Osteocyte (in vitro differentiated cells): ENCODE measurements at regions not wholly inside any gene's neighbourhood (a gene's known extent, or its start where the extent isn't known, plus 50 kb on each side); places are given as distances from the start of the nearest gene placed in this dataset.

ENCODE experiments used
- DNase-seq: peaks from one replicate; pipeline ENCODE4 v3.0.0; 2021; ENCODE audit warnings: mixed read lengths; ENCODE audit not compliant: unreplicated experiment; ENCODE audit errors: extremely low spot score
- H3K27ac Mint-ChIP-seq: one replicate; pipeline ENCODE4 v1.8.0; 2021; ENCODE audit warnings: mild to moderate bottlenecking, mixed read lengths; ENCODE audit not compliant: unreplicated experiment
- H3K27me3 Mint-ChIP-seq: one replicate; pipeline ENCODE4 v1.8.0; 2021; ENCODE audit warnings: mixed read lengths; ENCODE audit not compliant: unreplicated experiment
- H3K36me3 Mint-ChIP-seq: one replicate; pipeline ENCODE4 v1.8.0; 2021; ENCODE audit warnings: mixed read lengths; ENCODE audit not compliant: unreplicated experiment
- H3K4me1 Mint-ChIP-seq: one replicate; pipeline ENCODE4 v1.8.0; 2021; ENCODE audit warnings: mixed read lengths; ENCODE audit not compliant: unreplicated experiment
- H3K4me3 Mint-ChIP-seq: one replicate; pipeline ENCODE4 v1.8.0; 2021; ENCODE audit warnings: mild to moderate bottlenecking, moderate library complexity, mixed read lengths; ENCODE audit not compliant: unreplicated experiment
- H3K9me3 Mint-ChIP-seq: one replicate; pipeline ENCODE4 v1.8.0; 2021; ENCODE audit warnings: mixed read lengths; ENCODE audit not compliant: unreplicated experiment
- TF ChIP-seq, protein P1 (sequence below): fragments of 200-600 bp; sonication (generic); IDR thresholded peaks from 2 replicates; pipeline ENCODE4 v1.5.0; 2021; ENCODE audit warnings: antibody characterized with exemption, mild to moderate bottlenecking, moderate library complexity

DNA sequence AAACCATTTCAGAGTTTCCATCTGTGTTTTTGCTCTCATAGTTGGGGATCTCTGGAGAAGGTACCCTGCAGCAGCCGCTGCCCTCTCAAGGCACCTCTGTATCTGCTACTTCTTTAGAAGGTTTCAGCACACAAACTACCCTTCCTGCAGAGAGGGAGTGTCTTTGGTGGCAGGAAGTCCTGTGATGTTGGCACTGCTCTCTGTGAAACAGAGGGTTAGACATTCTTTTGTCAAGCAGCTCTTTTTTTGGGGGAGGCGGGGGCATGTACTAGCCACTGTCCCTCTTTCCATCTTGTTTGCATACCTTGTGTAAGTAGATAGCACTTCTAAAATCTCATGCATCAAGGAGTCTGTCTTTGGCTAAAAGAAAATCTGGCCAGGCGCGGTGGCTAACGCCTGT is 352.6 kb downstream of the BMP4 start:
- no peak for DNase-seq
- Mint-ChIP-seq H3K4me3 (no peak overlapping the region), H3K9me3 (no peaks in the 10 kb centered on the region), H3K27me3 (peaks cover 11% of the 10 kb centered on the region), H3K36me3 (no peaks in the 10 kb centered on the region), H3K27ac (no peak overlapping the region), H3K4me1 (no peaks in the 10 kb centered on the region)
- TF ChIP-seq, protein P1, sequence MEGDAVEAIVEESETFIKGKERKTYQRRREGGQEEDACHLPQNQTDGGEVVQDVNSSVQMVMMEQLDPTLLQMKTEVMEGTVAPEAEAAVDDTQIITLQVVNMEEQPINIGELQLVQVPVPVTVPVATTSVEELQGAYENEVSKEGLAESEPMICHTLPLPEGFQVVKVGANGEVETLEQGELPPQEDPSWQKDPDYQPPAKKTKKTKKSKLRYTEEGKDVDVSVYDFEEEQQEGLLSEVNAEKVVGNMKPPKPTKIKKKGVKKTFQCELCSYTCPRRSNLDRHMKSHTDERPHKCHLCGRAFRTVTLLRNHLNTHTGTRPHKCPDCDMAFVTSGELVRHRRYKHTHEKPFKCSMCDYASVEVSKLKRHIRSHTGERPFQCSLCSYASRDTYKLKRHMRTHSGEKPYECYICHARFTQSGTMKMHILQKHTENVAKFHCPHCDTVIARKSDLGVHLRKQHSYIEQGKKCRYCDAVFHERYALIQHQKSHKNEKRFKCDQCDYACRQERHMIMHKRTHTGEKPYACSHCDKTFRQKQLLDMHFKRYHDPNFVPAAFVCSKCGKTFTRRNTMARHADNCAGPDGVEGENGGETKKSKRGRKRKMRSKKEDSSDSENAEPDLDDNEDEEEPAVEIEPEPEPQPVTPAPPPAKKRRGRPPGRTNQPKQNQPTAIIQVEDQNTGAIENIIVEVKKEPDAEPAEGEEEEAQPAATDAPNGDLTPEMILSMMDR, result no peak

DNA sequence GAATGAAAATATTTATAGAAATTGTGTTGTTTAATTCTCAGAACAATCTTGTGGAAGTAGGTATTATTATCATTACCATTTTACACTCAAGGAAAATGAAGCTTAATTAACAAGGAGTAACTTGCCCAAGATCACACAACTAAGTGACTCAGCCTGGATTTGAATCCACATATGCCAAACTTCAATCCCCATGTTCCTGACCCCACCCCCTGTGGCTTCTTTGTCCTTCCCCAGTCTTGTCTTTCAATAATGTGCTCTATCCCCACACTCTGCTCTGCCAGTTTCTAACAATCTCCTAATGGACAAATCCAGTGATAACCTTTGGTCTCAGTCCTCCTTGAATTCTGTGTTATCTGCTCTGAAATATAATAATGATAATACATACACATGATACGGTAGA is 355.2 kb downstream of the BMP4 start:
- no peaks in the 10 kb centered on the region for H3K9me3 Mint-ChIP-seq
- TF ChIP-seq, protein P1, result no peak
- H3K4me3 Mint-ChIP-seq, result no peak overlapping the region
- H3K27ac Mint-ChIP-seq, result no peak overlapping the region
- no peak for DNase-seq
- H3K4me1 Mint-ChIP-seq, result no peaks in the 10 kb centered on the region
- H3K36me3 Mint-ChIP-seq, result no peaks in the 10 kb centered on the region
- peaks cover 7% of the 10 kb centered on the region for H3K27me3 Mint-ChIP-seq

DNA sequence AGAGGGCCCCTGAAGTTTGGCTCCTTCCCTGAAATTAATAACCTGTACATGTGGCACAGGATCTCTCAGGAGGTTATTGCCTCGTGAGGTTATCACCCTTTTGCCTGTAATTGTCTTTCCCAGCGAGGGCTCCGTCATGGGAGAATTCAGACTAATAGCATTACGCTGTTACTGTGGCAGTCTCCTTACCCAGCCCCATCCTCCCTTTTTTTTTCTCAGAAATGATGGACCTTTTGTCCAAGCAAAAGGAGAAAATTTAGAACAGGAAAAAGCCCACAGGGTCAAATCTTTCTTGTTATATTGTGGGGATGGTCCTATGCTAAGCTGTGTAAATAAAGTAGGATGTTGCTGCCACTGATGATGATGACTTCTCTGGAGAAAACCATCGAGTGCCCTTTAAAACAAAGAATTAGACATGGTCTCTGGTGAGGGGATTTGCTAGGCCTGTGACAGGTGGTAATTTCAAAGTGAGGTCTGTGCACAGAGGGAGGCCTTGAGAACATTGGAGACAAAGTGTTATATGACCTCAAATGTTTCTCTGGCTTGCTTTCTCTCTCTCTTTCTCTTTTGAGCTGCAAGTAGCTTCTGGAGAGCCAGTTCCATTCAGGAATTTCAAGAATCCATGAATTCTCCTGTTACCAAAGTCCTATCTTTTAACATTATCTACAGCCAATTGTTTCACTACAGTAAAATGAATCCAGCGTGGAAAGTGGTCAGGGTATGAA is 357.2 kb downstream of the BMP4 start:
- H3K27me3 Mint-ChIP-seq, result peaks cover 7% of the 10 kb centered on the region
- no peak overlapping the region for H3K27ac Mint-ChIP-seq
- H3K4me1 Mint-ChIP-seq, result no peaks in the 10 kb centered on the region
- DNase-seq, result no peak
- H3K9me3 Mint-ChIP-seq, result no peaks in the 10 kb centered on the region
- TF ChIP-seq, protein P1, result no peak
- no peaks in the 10 kb centered on the region for H3K36me3 Mint-ChIP-seq
- no peak overlapping the region for H3K4me3 Mint-ChIP-seq

DNA sequence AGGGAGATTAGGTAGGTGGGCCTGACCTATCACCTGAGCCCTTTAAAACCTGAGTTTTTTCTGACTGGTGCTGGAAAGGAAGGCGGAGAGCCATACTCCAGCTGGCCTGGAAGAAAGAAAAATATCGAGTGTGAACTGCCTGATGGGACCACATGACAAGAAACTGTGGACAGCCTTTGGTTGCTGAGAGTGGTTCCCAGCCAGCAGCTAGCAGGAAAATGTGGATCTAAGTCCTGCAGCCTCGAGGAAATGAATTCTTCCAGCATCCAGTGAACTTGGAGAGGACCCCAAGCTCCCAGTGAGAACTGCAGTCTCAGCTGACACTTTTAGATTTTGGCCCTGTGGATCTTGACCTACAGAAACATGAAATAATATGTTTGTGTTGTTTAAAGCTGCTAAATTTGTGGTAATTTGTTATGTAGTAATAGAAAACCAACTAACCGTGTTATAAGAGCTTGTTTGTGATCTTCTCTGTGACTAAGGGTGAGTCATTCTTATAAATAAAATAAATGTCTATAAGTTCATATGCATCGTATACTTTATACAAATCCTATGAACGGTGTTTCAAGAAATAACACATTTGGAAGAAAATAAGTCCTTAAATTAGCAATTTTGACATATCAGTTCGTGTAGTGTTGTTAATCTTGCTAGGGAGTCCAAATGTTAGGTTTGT is 359.6 kb downstream of the BMP4 start:
- no peaks in the 10 kb centered on the region for H3K36me3 Mint-ChIP-seq
- no peak for DNase-seq
- H3K4me3 Mint-ChIP-seq, result no peak overlapping the region

DNA sequence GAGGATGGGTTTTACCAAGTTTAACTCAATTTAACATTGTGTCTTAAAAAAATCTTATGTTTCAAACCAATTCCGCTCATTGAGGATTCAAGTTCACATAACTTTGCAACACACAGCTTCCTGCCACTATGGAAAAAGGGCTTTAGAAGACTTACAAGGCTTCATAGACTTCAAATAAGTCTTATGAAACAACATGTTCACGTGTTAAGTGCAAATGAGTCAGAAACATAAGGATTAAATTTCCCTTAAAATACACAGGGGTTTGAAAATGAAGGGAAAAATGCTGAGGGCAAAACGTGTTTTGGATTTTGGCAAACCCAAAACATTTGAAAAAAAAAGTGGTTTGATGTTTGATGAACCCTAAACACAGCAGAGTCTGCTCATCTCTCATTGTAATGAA is 364.8 kb downstream of the BMP4 start:
- Mint-ChIP-seq H3K4me1 (no peaks in the 10 kb centered on the region), H3K27ac (no peak overlapping the region), H3K9me3 (no peaks in the 10 kb centered on the region), H3K36me3 (no peaks in the 10 kb centered on the region), H3K4me3 (no peak overlapping the region), H3K27me3 (peaks cover 51% of the 10 kb centered on the region)
- TF ChIP-seq, protein P1, result no peak
- DNase-seq, result no peak

More for the DNA sequence above, 359.6 kb downstream of the BMP4 start:
- peaks cover 8% of the 10 kb centered on the region for H3K27me3 Mint-ChIP-seq
- no peak overlapping the region for H3K27ac Mint-ChIP-seq
- TF ChIP-seq, protein P1, result no peak
- no peaks in the 10 kb centered on the region for H3K4me1 Mint-ChIP-seq
- H3K9me3 Mint-ChIP-seq, result no peaks in the 10 kb centered on the region
